ENCODE measurements at regions not wholly inside any gene's neighbourhood (a gene's known extent, or its start where the extent isn't known, plus 50 kb on each side); places are given as distances from the start of the nearest gene placed in this dataset.
"Not testable (repeated sequence)": the region's sequence is repeated elsewhere in the genome, so short reads cannot be mapped to it uniquely, and the experiment has no call there.

- no peak for DNase-seq (ENCODE audit: low spot score)
Observed at GRCh38 chr1:78715181-78715661, 65.6 kb downstream of the IFI44 start.

GRCh38 chr1:78716186-78716585 is 66.6 kb downstream of the IFI44 start:
- no peak for DNase-seq (ENCODE audit: low spot score)

GRCh38 chr1:78718566-78718965 is 68.9 kb downstream of the IFI44 start:
- DNase-seq (ENCODE audit: low spot score), result no peak

GRCh38 chr1:78721136-78721535 is 71.5 kb downstream of the IFI44 start:
- no peak for DNase-seq (ENCODE audit: low spot score)

GRCh38 chr1:78722105-78722504 is 72.5 kb downstream of the IFI44 start:
- no peak for DNase-seq (ENCODE audit: low spot score)

- no peak for DNase-seq (ENCODE audit: low spot score)
Observed at GRCh38 chr1:78722521-78722920, 72.9 kb downstream of the IFI44 start.

GRCh38 chr1:78722947-78723346 is 73.3 kb downstream of the IFI44 start:
- no peak for DNase-seq (ENCODE audit: low spot score)

- no peak for DNase-seq (ENCODE audit: low spot score)
Observed at GRCh38 chr1:78726686-78727085, 77.1 kb downstream of the IFI44 start.

GRCh38 chr1:78728359-78728758 is 78.7 kb downstream of the IFI44 start:
- no peak for DNase-seq (ENCODE audit: low spot score)

- DNase-seq (ENCODE audit: low spot score), result no peak
Observed at GRCh38 chr1:78730054-78730453, 80.4 kb downstream of the IFI44 start.

- DNase-seq (ENCODE audit: low spot score), result no peak
Observed at GRCh38 chr1:78731674-78732073, 82.0 kb downstream of the IFI44 start.

- DNase-seq (ENCODE audit: low spot score), result no peak
Observed at GRCh38 chr1:78737241-78737640, 87.6 kb downstream of the IFI44 start.

GRCh38 chr1:78743626-78744025 is 94.0 kb downstream of the IFI44 start:
- no peak for DNase-seq (ENCODE audit: low spot score)

GRCh38 chr1:78745111-78745510 is 95.5 kb downstream of the IFI44 start:
- no peak for DNase-seq (ENCODE audit: low spot score)

- DNase-seq (ENCODE audit: low spot score), result not testable (repeated sequence)
Observed at GRCh38 chr1:78753679-78754078, 104.0 kb downstream of the IFI44 start.

GRCh38 chr1:78755986-78756385 is 106.4 kb downstream of the IFI44 start:
- DNase-seq (ENCODE audit: low spot score), result no peak

- no peak for DNase-seq (ENCODE audit: low spot score)
Observed at GRCh38 chr1:78758506-78758905, 108.9 kb downstream of the IFI44 start.

- DNase-seq (ENCODE audit: low spot score), result no peak
Observed at GRCh38 chr1:78759881-78760280, 110.2 kb downstream of the IFI44 start.

GRCh38 chr1:78760858-78761257 is 111.2 kb downstream of the IFI44 start:
- no peak for DNase-seq (ENCODE audit: low spot score)

GRCh38 chr1:78762113-78762512 is 112.5 kb downstream of the IFI44 start:
- no peak for DNase-seq (ENCODE audit: low spot score)

GRCh38 chr1:78765489-78765888 is 115.9 kb downstream of the IFI44 start:
- DNase-seq (ENCODE audit: low spot score), result no peak

- DNase-seq (ENCODE audit: low spot score), result no peak
Observed at GRCh38 chr1:78779831-78780230, 130.2 kb downstream of the IFI44 start.

GRCh38 chr1:78787544-78787943 is 137.9 kb downstream of the IFI44 start:
- DNase-seq (ENCODE audit: low spot score), result no peak

- DNase-seq (ENCODE audit: low spot score), result no peak
Observed at GRCh38 chr1:78790174-78790573, 140.5 kb downstream of the IFI44 start.

- no peak for DNase-seq (ENCODE audit: low spot score)
Observed at GRCh38 chr1:78792756-78793155, 143.1 kb downstream of the IFI44 start.
